HG03354 (cell line): ENCODE measurements at regions not wholly inside any gene's neighbourhood (a gene's known extent, or its start where the extent isn't known, plus 50 kb on each side); places are given as distances from the start of the nearest gene placed in this dataset.

Source experiments
- ATAC-seq: cut with Tn5 transposase; IDR thresholded peaks from one replicate; pipeline ENCODE4 v1.9.1; 2021; ENCODE audit warnings: mild to moderate bottlenecking; ENCODE audit not compliant: unreplicated experiment, poor library complexity, severe bottlenecking

- ATAC-seq: no peak
Measured at GRCh38 chr1:221141606-221142285, 262.5 kb downstream of the HLX start.

GRCh38 chr1:221148660-221149059, 269.4 kb downstream of the HLX start:
- no peak for ATAC-seq

GRCh38 chr1:221149111-221149510, 269.9 kb downstream of the HLX start:
- ATAC-seq: no peak

GRCh38 chr1:221149555-221150075, 270.4 kb downstream of the HLX start:
- ATAC-seq: no peak

- ATAC-seq: no peak
Measured at GRCh38 chr1:221150996-221151395, 271.8 kb downstream of the HLX start.

GRCh38 chr1:221154932-221155331, 275.7 kb downstream of the HLX start:
- ATAC-seq: no peak

- ATAC-seq: peak; percentile 97
Measured at GRCh38 chr1:221157026-221157761, 278.0 kb downstream of the HLX start.

- no peak for ATAC-seq
Measured at GRCh38 chr1:221159608-221160007, 280.4 kb downstream of the HLX start.

- no peak for ATAC-seq
Measured at GRCh38 chr1:221161571-221162041, 282.4 kb downstream of the HLX start.

GRCh38 chr1:221162352-221162751, 283.1 kb downstream of the HLX start:
- no peak for ATAC-seq

GRCh38 chr1:221162939-221163338, 283.7 kb downstream of the HLX start:
- no peak for ATAC-seq

GRCh38 chr1:221164029-221164428, 284.8 kb downstream of the HLX start:
- ATAC-seq: no peak

GRCh38 chr1:221164951-221165838, 286.0 kb downstream of the HLX start:
- ATAC-seq: no peak

- no peak for ATAC-seq
Measured at GRCh38 chr1:221165839-221166500, 286.7 kb downstream of the HLX start.

- ATAC-seq: peak; percentile 78
Measured at GRCh38 chr1:221166559-221167318, 287.5 kb downstream of the HLX start.

- no peak for ATAC-seq
Measured at GRCh38 chr1:221169447-221169889, 290.2 kb downstream of the HLX start.

- no peak for ATAC-seq
Measured at GRCh38 chr1:221170171-221170570, 290.9 kb downstream of the HLX start.

GRCh38 chr1:221171768-221172167, 292.5 kb downstream of the HLX start:
- ATAC-seq: no peak

GRCh38 chr1:221172841-221173240, 293.6 kb downstream of the HLX start:
- ATAC-seq: no peak
